GM21529 (cell line): ENCODE measurements at regions not wholly inside any gene's neighbourhood (a gene's known extent, or its start where the extent isn't known, plus 50 kb on each side); places are given as distances from the start of the nearest gene placed in this dataset.

Source experiments
- ATAC-seq: cut with Tn5 transposase; IDR thresholded peaks from one replicate; pipeline ENCODE4 v1.9.1; 2021; ENCODE audit not compliant: unreplicated experiment

GRCh38 chr13:74891610-74892009, 590.4 kb downstream of the TBC1D4 start:
- no peak for ATAC-seq

- ATAC-seq: no peak
Observed at GRCh38 chr13:74889321-74889720, 592.6 kb downstream of the TBC1D4 start.

GRCh38 chr13:74886502-74886901, 595.5 kb downstream of the TBC1D4 start:
- ATAC-seq: no peak

- no peak for ATAC-seq
Observed at GRCh38 chr13:74883834-74884233, 598.1 kb downstream of the TBC1D4 start.

- no peak for ATAC-seq
Observed at GRCh38 chr13:74871369-74872070, 610.4 kb downstream of the TBC1D4 start.

- ATAC-seq: no peak
Observed at GRCh38 chr13:74870865-74871264, 611.1 kb downstream of the TBC1D4 start.

GRCh38 chr13:74869846-74870245, 612.1 kb downstream of the TBC1D4 start:
- ATAC-seq: no peak

- ATAC-seq: no peak
Observed at GRCh38 chr13:74868049-74868448, 613.9 kb downstream of the TBC1D4 start.

- ATAC-seq: no peak
Observed at GRCh38 chr13:74867460-74867859, 614.5 kb downstream of the TBC1D4 start.

GRCh38 chr13:74866101-74866500, 615.9 kb downstream of the TBC1D4 start:
- no peak for ATAC-seq

- ATAC-seq: no peak
Observed at GRCh38 chr13:74865656-74866055, 616.3 kb downstream of the TBC1D4 start.

- ATAC-seq: no peak
Observed at GRCh38 chr13:74860789-74861188, 621.2 kb downstream of the TBC1D4 start.

GRCh38 chr13:74850893-74851292, 631.1 kb downstream of the TBC1D4 start:
- ATAC-seq: no peak

GRCh38 chr13:74847966-74848365, 634.0 kb downstream of the TBC1D4 start:
- ATAC-seq: no peak

GRCh38 chr13:74845806-74846205, 636.2 kb downstream of the TBC1D4 start:
- no peak for ATAC-seq

- ATAC-seq: no peak
Observed at GRCh38 chr13:74841651-74842050, 640.3 kb downstream of the TBC1D4 start.

- ATAC-seq: no peak
Observed at GRCh38 chr13:74841123-74841522, 640.8 kb downstream of the TBC1D4 start.

GRCh38 chr13:74839656-74840055, 642.3 kb downstream of the TBC1D4 start:
- ATAC-seq: no peak

GRCh38 chr13:74838096-74838495, 643.9 kb downstream of the TBC1D4 start:
- no peak for ATAC-seq

- no peak for ATAC-seq
Observed at GRCh38 chr13:74836628-74837027, 645.3 kb downstream of the TBC1D4 start.

GRCh38 chr13:74835579-74835978, 646.4 kb downstream of the TBC1D4 start:
- ATAC-seq: no peak

- no peak for ATAC-seq
Observed at GRCh38 chr13:74825938-74826246, 656.1 kb downstream of the TBC1D4 start.

- no peak for ATAC-seq
Observed at GRCh38 chr13:74825152-74825937, 656.6 kb downstream of the TBC1D4 start.
